Body of pancreas (tissue), 4 donors: ENCODE measurements at regions not wholly inside any gene's neighbourhood (a gene's known extent, or its start where the extent isn't known, plus 50 kb on each side); places are given as distances from the start of the nearest gene placed in this dataset.

Experiments used
- ATAC-seq: fragments of 150-250 bp; one replicate; pipeline ENCODE4 v1.9.1; 2016
- DNase-seq, 4 donors: peaks; one replicate each; pipeline ENCODE4 v3.0.0-alpha.2; 2019
- H3K27ac ChIP-seq, 4 donors: fragments of 200-600 bp; sonication (generic); 1 replicate in 3 of 4; 2 replicates in 1 of 4; pipeline versions ENCODE4 v1.5.1 to v1.6.1; 2016 to 2019; ENCODE audit warnings: mild to moderate bottlenecking in 1 of 4, mixed read lengths in 1 of 4, moderate library complexity in 1 of 4
- H3K27me3 ChIP-seq, 2 donors: fragments of 200-600 bp; sonication (generic); one replicate each; pipeline ENCODE4 v1.6.0; 2016; ENCODE audit warnings: mild to moderate bottlenecking in 1 of 2
- H3K36me3 ChIP-seq, 2 donors: fragments of 200-600 bp; sonication (generic); replicated peaks in 1 of 2; 2 replicates each; pipeline ENCODE4 v1.5.1; 2016; ENCODE audit warnings: low read depth in 2 of 2; ENCODE audit not compliant: insufficient read depth in 1 of 2
- H3K4me1 ChIP-seq: fragments of 200-600 bp; sonication (generic); one replicate; pipeline ENCODE4 v1.6.0; 2016
- H3K4me3 ChIP-seq, 2 donors: fragments of 200-600 bp; sonication (generic); 1 replicate in 1 of 2; 2 replicates in 1 of 2; pipeline ENCODE4 v1.5.1; 2016 to 2019
- H3K9me3 ChIP-seq, 3 donors: fragments of 200-600 bp; sonication (generic); 1 replicate in 2 of 3; 2 replicates in 1 of 3; pipeline ENCODE4 v1.5.1; 2016
- CTCF ChIP-seq, 7 experiments: fragments of 450-650 bp in 4 of 7; fragments of 200-600 bp in 3 of 7; sonication (generic) in 3 of 7; IDR thresholded peaks; one replicate each; pipeline ENCODE4 v1.5.1; 2016 to 2019; ENCODE audit warnings: antibody characterized with exemption in 7 of 7
- POLR2A ChIP-seq, 3 donors: fragments of 450-650 bp; IDR thresholded peaks; one replicate each; pipeline ENCODE4 v1.6.1; 2016; ENCODE audit warnings: antibody characterized with exemption in 3 of 3, mild to moderate bottlenecking in 2 of 3
- WGBS, 2 donors: methylation state at CpG; one replicate each; pipeline ENCODE4 v1.1.5; 2017; 5-methylcytosine and 5-hydroxymethylcytosine counted together
- intact Hi-C: fragments of 100-400 bp; cut with DNase I; formaldehyde crosslinking; loops from one replicate; pipeline ENCODE4 v1.15.1; 2023

- ATAC-seq = no peak
- H3K4me3 ChIP-seq = no peak overlapping the region
- no peak for DNase-seq
- no peaks in the 10 kb centered on the region for H3K27me3 ChIP-seq
- intact Hi-C loops = no loop called here
- TF ChIP-seq CTCF (IDR thresholded peaks at IDR 0.05) (no peak), POLR2A (IDR thresholded peaks at IDR 0.05) (no peak)
- WGBS, 2 donors = 59 to 69% methylated on average over 1 of the region's 1 CpG
- no peaks in the 10 kb centered on the region for H3K4me1 ChIP-seq
- H3K36me3 ChIP-seq = no peaks in the 10 kb centered on the region
- no peak overlapping the region for H3K27ac ChIP-seq
- no peaks in the 10 kb centered on the region for H3K9me3 ChIP-seq
Measured at GRCh38 chr20:7586481-7586880, 353.8 kb downstream of the HAO1 start.

- DNase-seq (no peak), ATAC-seq (no peak)
- no peak overlapping the region for H3K4me3 ChIP-seq
- H3K9me3 ChIP-seq = no peaks in the 10 kb centered on the region
- no peaks in the 10 kb centered on the region for H3K4me1 ChIP-seq
- no peak for TF ChIP-seq POLR2A (IDR thresholded peaks at IDR 0.05)
- no peak for TF ChIP-seq CTCF (IDR thresholded peaks at IDR 0.05)
- H3K27me3 ChIP-seq = no peaks in the 10 kb centered on the region
- 50 to 70% methylated on average over 1 of the region's 1 CpG for WGBS, 2 donors
- no peak overlapping the region for H3K27ac ChIP-seq
- no peaks in the 10 kb centered on the region for H3K36me3 ChIP-seq
- intact Hi-C loops = no loop called here
Measured at GRCh38 chr20:7589164-7589563, 351.1 kb downstream of the HAO1 start.

GRCh38 chr20:7596541-7596940 lies 343.7 kb downstream of the HAO1 start:
- no peak overlapping the region for H3K27ac ChIP-seq
- no peaks in the 10 kb centered on the region for H3K36me3 ChIP-seq
- DNase-seq = no peak
- no peak for ATAC-seq
- TF ChIP-seq POLR2A (IDR thresholded peaks at IDR 0.05) = no peak
- no peak for TF ChIP-seq CTCF (IDR thresholded peaks at IDR 0.05)
- no peaks in the 10 kb centered on the region for H3K4me1 ChIP-seq
- H3K9me3 ChIP-seq = no peaks in the 10 kb centered on the region
- no peak overlapping the region for H3K4me3 ChIP-seq
- no peaks in the 10 kb centered on the region for H3K27me3 ChIP-seq
- intact Hi-C loops = no loop called here
- WGBS, 2 donors = 36 to 62% methylated on average over 3 of the region's 3 CpGs

GRCh38 chr20:7601431-7601830 lies 338.8 kb downstream of the HAO1 start:
- DNase-seq (no peak), ATAC-seq (no peak)
- Histone ChIP-seq H3K4me3 (no peak overlapping the region), H3K36me3 (no peaks in the 10 kb centered on the region), H3K27ac (no peak overlapping the region), H3K4me1 (no peaks in the 10 kb centered on the region), H3K9me3 (no peaks in the 10 kb centered on the region), H3K27me3 (no peaks in the 10 kb centered on the region)
- TF ChIP-seq CTCF (IDR thresholded peaks at IDR 0.05) = no peak
- 50 to 74% methylated on average over 1 of the region's 1 CpG for WGBS, 2 donors
- intact Hi-C loops = no loop called here

GRCh38 chr20:7606941-7607340 lies 333.3 kb downstream of the HAO1 start:
- 48 to 53% methylated on average over 3 of the region's 3 CpGs for WGBS, 2 donors
- Histone ChIP-seq H3K27me3 (no peaks in the 10 kb centered on the region), H3K9me3 (no peaks in the 10 kb centered on the region), H3K4me3 (no peak overlapping the region), H3K4me1 (no peaks in the 10 kb centered on the region), H3K36me3 (no peaks in the 10 kb centered on the region), H3K27ac (no peak overlapping the region)
- no peak for TF ChIP-seq CTCF (IDR thresholded peaks at IDR 0.05)
- no peak for TF ChIP-seq POLR2A (IDR thresholded peaks at IDR 0.05)
- ATAC-seq (no peak), DNase-seq (no peak)
- intact Hi-C loops = no loop called here
